ENCODE measurements at regions not wholly inside any gene's neighbourhood (a gene's known extent, or its start where the extent isn't known, plus 50 kb on each side); places are given as distances from the start of the nearest gene placed in this dataset.

DNA sequence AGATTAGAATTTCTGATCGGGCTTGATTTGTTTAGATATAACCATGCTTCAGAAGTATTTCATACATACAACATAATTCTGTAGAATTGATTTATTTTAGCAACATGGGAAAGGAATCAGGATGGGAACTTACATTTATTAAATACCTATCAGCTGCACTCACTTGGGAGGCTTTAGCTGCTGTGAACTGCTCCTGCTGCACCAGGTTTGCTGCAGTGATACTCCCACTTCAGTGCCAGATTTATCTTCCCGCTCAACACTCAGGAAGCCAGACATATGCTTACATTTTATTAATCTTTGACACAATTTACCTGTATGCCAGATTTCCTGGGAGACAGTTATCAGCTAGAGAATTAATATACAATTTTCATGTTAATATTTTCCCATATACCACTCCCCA, 64.0 kb upstream of the PLCXD3 start:
- TF ChIP-seq ZNF430 (CRISPR knock-in tag; IDR thresholded peaks at IDR 0.05) (no peak), ZNF547 (CRISPR knock-in tag; IDR thresholded peaks at IDR 0.05) (no peak), ZNF335 (CRISPR knock-in tag; IDR thresholded peaks at IDR 0.05) (no peak), ZNF607 (CRISPR knock-in tag; IDR thresholded peaks at IDR 0.05; ENCODE audit: borderline replicate concordance) (no peak), NFATC3 (CRISPR knock-in tag; IDR thresholded peaks at IDR 0.05) (no peak), UBTF (CRISPR knock-in tag; IDR thresholded peaks at IDR 0.05) (no peak), GATAD2A (CRISPR knock-in tag; IDR thresholded peaks at IDR 0.05) (no peak), ZNF724P (CRISPR knock-in tag; IDR thresholded peaks at IDR 0.05; ENCODE audit: borderline replicate concordance) (no peak), ZNF230 (CRISPR knock-in tag; IDR thresholded peaks at IDR 0.05) (no peak), KLF11 (CRISPR knock-in tag; IDR thresholded peaks at IDR 0.05) (no peak), ZNF296 (CRISPR knock-in tag; conservative IDR thresholded peaks at IDR 0.05) (no peak), SRY (CRISPR knock-in tag; IDR thresholded peaks at IDR 0.05) (no peak), RARG (CRISPR knock-in tag; IDR thresholded peaks at IDR 0.05; ENCODE audit: low read depth) (no peak), TBX2 (CRISPR knock-in tag; IDR thresholded peaks at IDR 0.05; ENCODE audit: borderline replicate concordance) (no peak)
- TF ChIP-seq, protein P1, sequence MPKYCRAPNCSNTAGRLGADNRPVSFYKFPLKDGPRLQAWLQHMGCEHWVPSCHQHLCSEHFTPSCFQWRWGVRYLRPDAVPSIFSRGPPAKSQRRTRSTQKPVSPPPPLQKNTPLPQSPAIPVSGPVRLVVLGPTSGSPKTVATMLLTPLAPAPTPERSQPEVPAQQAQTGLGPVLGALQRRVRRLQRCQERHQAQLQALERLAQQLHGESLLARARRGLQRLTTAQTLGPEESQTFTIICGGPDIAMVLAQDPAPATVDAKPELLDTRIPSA (CRISPR knock-in tag; IDR thresholded peaks at IDR 0.05; ENCODE audit: borderline replicate concordance): no peak
- Histone ChIP-seq H3K4me1 (ENCODE audit: insufficient read depth, low read length) (no peaks in the 10 kb centered on the region), H3K9ac (ENCODE audit: insufficient read depth, low read depth, low read length) (no peak overlapping the region), H3K36me3 (replicated peaks in 1 of 2; ENCODE audit: control insufficient read depth in 1 of 2, insufficient read depth in 2 of 2, low read length in 2 of 2) (no peaks in the 10 kb centered on the region), H3K4me3 (replicated peaks in 1 of 3; ENCODE audit: insufficient read depth in 1 of 3, low read depth in 2 of 3, low read length in 3 of 3) (no peak overlapping the region), H4K20me1 (ENCODE audit: insufficient read depth, low read length) (no peaks in the 10 kb centered on the region), H3K27ac (ENCODE audit: extremely low read length, insufficient read depth, low read length) (no peak overlapping the region), H3K79me2 (ENCODE audit: insufficient read depth, low read length) (no peaks in the 10 kb centered on the region), H3K27me3 (ENCODE audit: control insufficient read depth in 1 of 2, insufficient read depth in 2 of 2, low read length in 2 of 2) (no peaks in the 10 kb centered on the region), H3K9me3 (ENCODE audit: low read length) (no peaks in the 10 kb centered on the region), H3K4me2 (ENCODE audit: low read depth, low read length) (no peak overlapping the region), H2AFZ (ENCODE audit: low read length) (no peak overlapping the region)
- no peak for ATAC-seq
- WGBS (ENCODE audit: low lambda C conversion rate): 21% methylated on average over 2 of the region's 2 CpGs
- CTCF ChIA-PET (ENCODE audit: low intra/inter-chr PET ratio, low total read pairs): no interaction called here
- no peak for DNase-seq (ENCODE audit: low spot score)
- no TSS peak for BruUV-seq (replicated peaks)
- intact Hi-C loops (cut with micrococcal nuclease; ENCODE audit: unreplicated experiment): no loop called here
- FAIRE-seq: no peak
- in situ Hi-C loops (cut with HindIII; ENCODE audit: extremely low pct_ligation_motif_present, low pct_unique_long_range_greater_than_20kb): no loop called here
- POLR2A ChIA-PET: no interaction called here
